ENCODE measurements at regions not wholly inside any gene's neighbourhood (a gene's known extent, or its start where the extent isn't known, plus 50 kb on each side); places are given as distances from the start of the nearest gene placed in this dataset.

- H2AFZ ChIP-seq (ENCODE audit: low read length): no peak overlapping the region
- no peaks in the 10 kb centered on the region for H3K79me2 ChIP-seq (ENCODE audit: insufficient read depth, low read length)
- no peaks in the 10 kb centered on the region for H4K20me1 ChIP-seq (ENCODE audit: insufficient read depth, low read length, poor library complexity, severe bottlenecking)
- no peaks in the 10 kb centered on the region for H3K36me3 ChIP-seq (ENCODE audit: insufficient read depth, low read length)
- no peaks in the 10 kb centered on the region for H3K4me1 ChIP-seq (ENCODE audit: insufficient read depth, low read length, poor library complexity, severe bottlenecking)
- no peaks in the 10 kb centered on the region for H3K9me3 ChIP-seq (ENCODE audit: insufficient read depth, low read depth, low read length)
- H3K4me3 ChIP-seq (ENCODE audit: low read length, poor library complexity, severe bottlenecking): no peak overlapping the region
- H3F3A ChIP-seq (ENCODE audit: low read depth): no peaks in the 10 kb centered on the region
- no peak overlapping the region for H3K4me2 ChIP-seq (ENCODE audit: low read depth, low read length, poor library complexity, severe bottlenecking)
- no peak for TF ChIP-seq EZH2phosphoT487 (IDR thresholded peaks at IDR 0.05; ENCODE audit: borderline replicate concordance)
- TF ChIP-seq, protein P1, sequence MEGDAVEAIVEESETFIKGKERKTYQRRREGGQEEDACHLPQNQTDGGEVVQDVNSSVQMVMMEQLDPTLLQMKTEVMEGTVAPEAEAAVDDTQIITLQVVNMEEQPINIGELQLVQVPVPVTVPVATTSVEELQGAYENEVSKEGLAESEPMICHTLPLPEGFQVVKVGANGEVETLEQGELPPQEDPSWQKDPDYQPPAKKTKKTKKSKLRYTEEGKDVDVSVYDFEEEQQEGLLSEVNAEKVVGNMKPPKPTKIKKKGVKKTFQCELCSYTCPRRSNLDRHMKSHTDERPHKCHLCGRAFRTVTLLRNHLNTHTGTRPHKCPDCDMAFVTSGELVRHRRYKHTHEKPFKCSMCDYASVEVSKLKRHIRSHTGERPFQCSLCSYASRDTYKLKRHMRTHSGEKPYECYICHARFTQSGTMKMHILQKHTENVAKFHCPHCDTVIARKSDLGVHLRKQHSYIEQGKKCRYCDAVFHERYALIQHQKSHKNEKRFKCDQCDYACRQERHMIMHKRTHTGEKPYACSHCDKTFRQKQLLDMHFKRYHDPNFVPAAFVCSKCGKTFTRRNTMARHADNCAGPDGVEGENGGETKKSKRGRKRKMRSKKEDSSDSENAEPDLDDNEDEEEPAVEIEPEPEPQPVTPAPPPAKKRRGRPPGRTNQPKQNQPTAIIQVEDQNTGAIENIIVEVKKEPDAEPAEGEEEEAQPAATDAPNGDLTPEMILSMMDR (conservative IDR thresholded peaks at IDR 0.05; ENCODE audit: low read length): no peak
- no peaks in the 10 kb centered on the region for H3K27me3 ChIP-seq (ENCODE audit: insufficient read depth, low read length, poor library complexity, severe bottlenecking)
- H3K9ac ChIP-seq (ENCODE audit: low read depth, low read length, poor library complexity, severe bottlenecking): no peak overlapping the region
- no peaks in the 10 kb centered on the region for H3K9me2 ChIP-seq (replicated peaks; ENCODE audit: low read depth, low read length)
Observed at GRCh38 chr2:115913921-115914320, 1471.5 kb downstream of the DPP10 start.

DNA sequence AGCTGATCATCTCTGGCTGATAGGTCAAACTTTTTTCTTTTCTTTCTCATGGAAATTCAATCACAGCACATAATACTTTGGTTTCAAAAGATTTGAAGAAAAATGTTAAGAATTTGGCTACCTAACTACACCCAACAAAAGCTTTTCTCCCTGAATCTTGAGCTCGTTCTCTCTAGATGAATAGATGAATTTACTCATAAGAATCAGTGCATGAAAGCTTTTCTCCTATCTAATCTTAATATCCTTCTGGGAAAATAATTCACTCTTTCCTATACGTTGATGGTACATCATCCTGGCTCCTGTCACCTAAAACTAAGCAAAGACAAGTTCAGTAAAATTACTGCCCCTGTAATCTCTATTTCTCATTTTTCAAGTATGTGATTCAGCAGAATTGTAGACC lies 1479.1 kb downstream of the DPP10 start:
- Histone ChIP-seq H3K9me2 (replicated peaks; ENCODE audit: low read depth, low read length) (no peaks in the 10 kb centered on the region), H3K4me1 (ENCODE audit: insufficient read depth, low read length, poor library complexity, severe bottlenecking) (no peaks in the 10 kb centered on the region), H3K36me3 (ENCODE audit: insufficient read depth, low read length) (no peaks in the 10 kb centered on the region), H3F3A (ENCODE audit: low read depth) (no peaks in the 10 kb centered on the region), H3K9me3 (ENCODE audit: insufficient read depth, low read depth, low read length) (no peaks in the 10 kb centered on the region), H3K4me3 (ENCODE audit: low read length, poor library complexity, severe bottlenecking) (no peak overlapping the region), H3K4me2 (ENCODE audit: low read depth, low read length, poor library complexity, severe bottlenecking) (no peak overlapping the region), H3K79me2 (ENCODE audit: insufficient read depth, low read length) (no peaks in the 10 kb centered on the region), H4K20me1 (ENCODE audit: insufficient read depth, low read length, poor library complexity, severe bottlenecking) (no peaks in the 10 kb centered on the region), H3K9ac (ENCODE audit: low read depth, low read length, poor library complexity, severe bottlenecking) (no peak overlapping the region), H3K27me3 (ENCODE audit: insufficient read depth, low read length, poor library complexity, severe bottlenecking) (no peaks in the 10 kb centered on the region), H2AFZ (ENCODE audit: low read length) (no peak overlapping the region)
- no peak for TF ChIP-seq EZH2phosphoT487 (IDR thresholded peaks at IDR 0.05; ENCODE audit: borderline replicate concordance)
- TF ChIP-seq, protein P1 (conservative IDR thresholded peaks at IDR 0.05; ENCODE audit: low read length): no peak

DNA sequence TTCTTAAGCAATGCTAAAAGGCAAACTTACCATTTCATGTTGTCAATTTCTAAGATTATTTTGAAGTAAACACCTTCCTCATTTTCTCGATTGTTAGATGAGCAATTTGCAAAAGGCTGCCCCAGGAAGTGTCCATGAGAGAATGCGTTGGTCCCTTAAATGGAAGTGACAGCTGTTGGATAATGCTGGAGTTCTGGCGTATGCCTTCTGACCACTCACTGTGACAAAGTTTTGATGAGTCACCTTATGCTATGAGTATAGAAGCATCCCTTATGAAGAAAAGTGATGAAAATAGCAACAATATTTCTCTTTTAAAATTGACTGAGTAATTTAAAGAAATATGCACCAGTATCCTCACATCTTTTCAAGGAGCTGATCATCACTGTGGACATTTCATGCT lies 1497.5 kb downstream of the DPP10 start:
- Histone ChIP-seq H3F3A (ENCODE audit: low read depth) (no peaks in the 10 kb centered on the region), H3K9me3 (ENCODE audit: insufficient read depth, low read depth, low read length) (no peaks in the 10 kb centered on the region), H3K27me3 (ENCODE audit: insufficient read depth, low read length, poor library complexity, severe bottlenecking) (no peaks in the 10 kb centered on the region), H3K4me1 (ENCODE audit: insufficient read depth, low read length, poor library complexity, severe bottlenecking) (no peaks in the 10 kb centered on the region), H3K9me2 (replicated peaks; ENCODE audit: low read depth, low read length) (no peaks in the 10 kb centered on the region), H3K36me3 (ENCODE audit: insufficient read depth, low read length) (no peaks in the 10 kb centered on the region), H3K9ac (ENCODE audit: low read depth, low read length, poor library complexity, severe bottlenecking) (no peak overlapping the region), H3K4me2 (ENCODE audit: low read depth, low read length, poor library complexity, severe bottlenecking) (no peak overlapping the region), H4K20me1 (ENCODE audit: insufficient read depth, low read length, poor library complexity, severe bottlenecking) (no peaks in the 10 kb centered on the region), H2AFZ (ENCODE audit: low read length) (no peak overlapping the region), H3K4me3 (ENCODE audit: low read length, poor library complexity, severe bottlenecking) (no peak overlapping the region), H3K79me2 (ENCODE audit: insufficient read depth, low read length) (no peaks in the 10 kb centered on the region)
- TF ChIP-seq, protein P1 (conservative IDR thresholded peaks at IDR 0.05; ENCODE audit: low read length): no peak
- no peak for TF ChIP-seq EZH2phosphoT487 (IDR thresholded peaks at IDR 0.05; ENCODE audit: borderline replicate concordance)

Data from Loucy (cell line).